Subcutaneous abdominal adipose tissue (tissue), 5 donors: ENCODE measurements at regions not wholly inside any gene's neighbourhood (a gene's known extent, or its start where the extent isn't known, plus 50 kb on each side); places are given as distances from the start of the nearest gene placed in this dataset.

Experiments
- H3K27ac ChIP-seq: one replicate; pipeline ENCODE4 v1.7.0; 2013; ENCODE audit warnings: low read depth, mild to moderate bottlenecking, inconsistent platforms, low read length, moderate library complexity
- H3K27me3 ChIP-seq, 5 donors: one replicate each; pipeline ENCODE4 v1.7.0; 2013; ENCODE audit warnings: low read length in 5 of 5, inconsistent platforms in 1 of 5; ENCODE audit not compliant: control insufficient read depth in 5 of 5, insufficient read depth in 4 of 5
- H3K36me3 ChIP-seq, 5 donors: one replicate each; pipeline ENCODE4 v1.7.0; 2013; ENCODE audit warnings: low read length in 5 of 5; ENCODE audit not compliant: control insufficient read depth in 5 of 5, insufficient read depth in 5 of 5
- H3K4me1 ChIP-seq, 5 donors: one replicate each; pipeline ENCODE4 v1.7.0; 2013; ENCODE audit warnings: low read length in 5 of 5, mild to moderate bottlenecking in 3 of 5, moderate library complexity in 1 of 5; ENCODE audit not compliant: control insufficient read depth in 5 of 5, insufficient read depth in 5 of 5
- H3K4me3 ChIP-seq, 5 donors: one replicate each; pipeline ENCODE4 v1.7.0; 2013; ENCODE audit warnings: low read length in 5 of 5, low read depth in 1 of 5
- H3K9ac ChIP-seq, 5 donors: one replicate each; pipeline ENCODE4 v1.7.0; 2013; ENCODE audit warnings: low read length in 5 of 5, mild to moderate bottlenecking in 4 of 5, moderate library complexity in 3 of 5
- H3K9me3 ChIP-seq, 5 donors: one replicate each; pipeline ENCODE4 v1.7.0; 2013; ENCODE audit warnings: low read length in 5 of 5; ENCODE audit not compliant: control insufficient read depth in 5 of 5
- donor health status: healthy.
- donor health status: healthy.
- donor health status: healthy.
- donor health status: healthy.
- donor health status: healthy.

- Histone ChIP-seq H3K27ac (no peak overlapping the region), H3K4me1 (peaks cover 0 to 7% (median 0%) of the 10 kb centered on the region in 5 donors), H3K36me3 (no peaks in the 10 kb centered on the region), H3K9ac (no peak overlapping the region), H3K4me3 (no peak overlapping the region), H3K27me3 (no peaks in the 10 kb centered on the region), H3K9me3 (no peaks in the 10 kb centered on the region)
These were observed 200.7 kb upstream of the IL15 start for GRCh38 chr4:141435446-141436225.

- Histone ChIP-seq H3K27me3 (no peaks in the 10 kb centered on the region), H3K4me1 (peaks cover 0 to 7% (median 0%) of the 10 kb centered on the region in 5 donors), H3K4me3 (no peak overlapping the region), H3K36me3 (no peaks in the 10 kb centered on the region), H3K9me3 (no peaks in the 10 kb centered on the region), H3K9ac (no peak overlapping the region), H3K27ac (no peak overlapping the region)
These were observed 197.2 kb upstream of the IL15 start for GRCh38 chr4:141439223-141439622.

GRCh38 chr4:141447761-141448160, 188.6 kb upstream of the IL15 start:
- Histone ChIP-seq H3K27me3 (no peaks in the 10 kb centered on the region), H3K36me3 (no peaks in the 10 kb centered on the region), H3K9me3 (no peaks in the 10 kb centered on the region), H3K9ac (no peak overlapping the region), H3K4me3 (no peak overlapping the region), H3K4me1 (no peaks in the 10 kb centered on the region), H3K27ac (no peak overlapping the region)

GRCh38 chr4:141448490-141448889, 187.9 kb upstream of the IL15 start:
- H3K27me3 ChIP-seq = no peaks in the 10 kb centered on the region
- no peaks in the 10 kb centered on the region for H3K9me3 ChIP-seq
- no peak overlapping the region for H3K9ac ChIP-seq
- no peak overlapping the region for H3K4me3 ChIP-seq
- no peaks in the 10 kb centered on the region for H3K36me3 ChIP-seq
- no peak overlapping the region for H3K27ac ChIP-seq
- no peaks in the 10 kb centered on the region for H3K4me1 ChIP-seq

- Histone ChIP-seq H3K27ac (no peak overlapping the region), H3K4me1 (no peaks in the 10 kb centered on the region), H3K9ac (no peak overlapping the region), H3K9me3 (no peaks in the 10 kb centered on the region), H3K27me3 (no peaks in the 10 kb centered on the region), H3K4me3 (no peak overlapping the region), H3K36me3 (no peaks in the 10 kb centered on the region)
These were observed 186.5 kb upstream of the IL15 start for GRCh38 chr4:141449927-141450326.

- H3K4me3 ChIP-seq = no peak overlapping the region
- H3K4me1 ChIP-seq = no peaks in the 10 kb centered on the region
- no peaks in the 10 kb centered on the region for H3K36me3 ChIP-seq
- no peaks in the 10 kb centered on the region for H3K27me3 ChIP-seq
- H3K9me3 ChIP-seq = no peaks in the 10 kb centered on the region
- H3K9ac ChIP-seq = no peak overlapping the region
- H3K27ac ChIP-seq = no peak overlapping the region
These were observed 180.7 kb upstream of the IL15 start for GRCh38 chr4:141455651-141456050.

GRCh38 chr4:141457653-141458052, 178.7 kb upstream of the IL15 start:
- Histone ChIP-seq H3K27ac (no peak overlapping the region), H3K9me3 (no peaks in the 10 kb centered on the region), H3K36me3 (no peaks in the 10 kb centered on the region), H3K9ac (no peak overlapping the region), H3K27me3 (no peaks in the 10 kb centered on the region), H3K4me3 (no peak overlapping the region), H3K4me1 (no peaks in the 10 kb centered on the region)

GRCh38 chr4:141458501-141458900, 177.9 kb upstream of the IL15 start:
- no peaks in the 10 kb centered on the region for H3K9me3 ChIP-seq
- no peaks in the 10 kb centered on the region for H3K27me3 ChIP-seq
- no peak overlapping the region for H3K27ac ChIP-seq
- no peak overlapping the region for H3K9ac ChIP-seq
- H3K4me3 ChIP-seq = no peak overlapping the region
- H3K36me3 ChIP-seq = no peaks in the 10 kb centered on the region
- no peaks in the 10 kb centered on the region for H3K4me1 ChIP-seq

- Histone ChIP-seq H3K4me3 (no peak overlapping the region), H3K36me3 (no peaks in the 10 kb centered on the region), H3K27ac (no peak overlapping the region)
These were observed 177.4 kb upstream of the IL15 start for GRCh38 chr4:141459020-141459419.

GRCh38 chr4:141462361-141462760, 174.0 kb upstream of the IL15 start:
- no peaks in the 10 kb centered on the region for H3K9me3 ChIP-seq
- no peaks in the 10 kb centered on the region for H3K27me3 ChIP-seq
- H3K9ac ChIP-seq = no peak overlapping the region
- H3K4me1 ChIP-seq = no peaks in the 10 kb centered on the region
- no peaks in the 10 kb centered on the region for H3K36me3 ChIP-seq
- H3K27ac ChIP-seq = no peak overlapping the region
- H3K4me3 ChIP-seq = no peak overlapping the region

More at GRCh38 chr4:141459020-141459419, 177.4 kb upstream of the IL15 start:
- no peak overlapping the region for H3K9ac ChIP-seq
- no peaks in the 10 kb centered on the region for H3K9me3 ChIP-seq
- H3K27me3 ChIP-seq = no peaks in the 10 kb centered on the region
- no peaks in the 10 kb centered on the region for H3K4me1 ChIP-seq
